Liver (tissue), 8 donors: ENCODE measurements at regions not wholly inside any gene's neighbourhood (a gene's known extent, or its start where the extent isn't known, plus 50 kb on each side); places are given as distances from the start of the nearest gene placed in this dataset.

Experiments used
- DNase-seq: peaks from one replicate; pipeline ENCODE4 v3.0.0-alpha.2; 2017; ENCODE audit warnings: low spot score
- H3K27ac ChIP-seq, 2 donors: one replicate each; pipeline ENCODE4 v1.7.0; 2013; ENCODE audit warnings: inconsistent platforms in 2 of 2, low read length in 2 of 2, control low read depth in 1 of 2, low read depth in 1 of 2, mild to moderate bottlenecking in 1 of 2
- H3K27me3 ChIP-seq, 4 donors: one replicate each; pipeline versions ENCODE4 v1.6.1 to v1.7.0; 2013; ENCODE audit warnings: low read length in 3 of 4, inconsistent platforms in 1 of 4, mild to moderate bottlenecking in 1 of 4, moderate library complexity in 1 of 4; ENCODE audit not compliant: control insufficient read depth in 4 of 4, insufficient read depth in 4 of 4
- H3K36me3 ChIP-seq, 4 donors: one replicate each; pipeline versions ENCODE4 v1.6.1 to v1.7.0; 2013; ENCODE audit warnings: low read length in 3 of 4, mild to moderate bottlenecking in 3 of 4, low read depth in 1 of 4, moderate library complexity in 1 of 4; ENCODE audit not compliant: control insufficient read depth in 4 of 4, insufficient read depth in 3 of 4
- H3K4me1 ChIP-seq, 4 donors: one replicate each; pipeline versions ENCODE4 v1.6.1 to v1.7.0; 2013; ENCODE audit warnings: low read length in 3 of 4, mild to moderate bottlenecking in 3 of 4, moderate library complexity in 1 of 4; ENCODE audit not compliant: control insufficient read depth in 4 of 4, insufficient read depth in 4 of 4
- H3K4me3 ChIP-seq, 3 donors: one replicate each; pipeline versions ENCODE4 v1.6.1 to v1.7.0; 2013; ENCODE audit warnings: low read length in 3 of 3, control low read depth in 1 of 3, low read depth in 1 of 3, mild to moderate bottlenecking in 1 of 3
- H3K9ac ChIP-seq, 2 donors: one replicate each; pipeline ENCODE4 v1.7.0; 2013; ENCODE audit warnings: low read length in 2 of 2, mild to moderate bottlenecking in 2 of 2, moderate library complexity in 2 of 2, control low read depth in 1 of 2, low read depth in 1 of 2
- H3K9me3 ChIP-seq, 4 donors: one replicate each; pipeline versions ENCODE4 v1.6.1 to v1.7.0; 2013; ENCODE audit warnings: low read length in 3 of 4; ENCODE audit not compliant: control insufficient read depth in 4 of 4
- ATF3 ChIP-seq: IDR thresholded peaks from 2 replicates; pipeline ENCODE4 v1.6.1; 2016; ENCODE audit warnings: antibody characterized with exemption
- FOXA2 ChIP-seq: IDR thresholded peaks from 2 replicates; pipeline ENCODE4 v1.6.1; 2016; ENCODE audit warnings: antibody characterized with exemption
- GABPA ChIP-seq, 2 donors: IDR thresholded peaks in 1 of 2; conservative IDR thresholded peaks in 1 of 2; 2 replicates each; pipeline ENCODE4 v1.6.1; 2016; ENCODE audit warnings: antibody characterized with exemption in 2 of 2, mild to moderate bottlenecking in 1 of 2, moderate library complexity in 1 of 2
- HNF4A ChIP-seq, 2 donors: conservative IDR thresholded peaks; 2 replicates each; pipeline ENCODE4 v1.6.1; 2016; ENCODE audit warnings: antibody characterized with exemption in 2 of 2, mild to moderate bottlenecking in 2 of 2
- HNF4G ChIP-seq: IDR thresholded peaks from 2 replicates; pipeline ENCODE4 v1.6.1; 2016; ENCODE audit warnings: antibody characterized with exemption
- JUND ChIP-seq, 2 donors: IDR thresholded peaks; 2 replicates each; pipeline ENCODE4 v1.6.1; 2016; ENCODE audit warnings: antibody characterized with exemption in 2 of 2
- NR2F2 ChIP-seq: IDR thresholded peaks from 2 replicates; pipeline ENCODE4 v1.6.1; 2016; ENCODE audit warnings: antibody characterized with exemption
- RAD21 ChIP-seq, 2 donors: IDR thresholded peaks; 2 replicates each; pipeline ENCODE4 v1.6.1; 2016; ENCODE audit warnings: antibody characterized with exemption in 2 of 2, mild to moderate bottlenecking in 2 of 2
- RXRA ChIP-seq, 2 donors: IDR thresholded peaks; 2 replicates each; pipeline ENCODE4 v1.6.1; 2017 to 2018; ENCODE audit warnings: antibody characterized with exemption in 2 of 2, mild to moderate bottlenecking in 1 of 2
- SP1 ChIP-seq: IDR thresholded peaks from 2 replicates; pipeline ENCODE4 v1.6.1; 2018; ENCODE audit warnings: antibody characterized with exemption, mild to moderate bottlenecking
- TAF1 ChIP-seq: conservative IDR thresholded peaks from 2 replicates; pipeline ENCODE4 v1.6.1; 2016; ENCODE audit warnings: antibody characterized with exemption, mild to moderate bottlenecking
- YY1 ChIP-seq: IDR thresholded peaks from 2 replicates; pipeline ENCODE4 v1.6.1; 2016; ENCODE audit warnings: antibody characterized with exemption, mild to moderate bottlenecking
- WGBS: extraction: QIAGEN DNeasy Blood & Tissue Kit; methylation state at CpG from one replicate; pipeline ENCODE4 v1.1.7; 2013; 5-methylcytosine and 5-hydroxymethylcytosine counted together
- TF ChIP-seq, protein P1 (sequence below): fragments of 150-350 bp; IDR thresholded peaks from 2 replicates; pipeline ENCODE4 v1.5.1; 2017; ENCODE audit warnings: improper control_type of control experiment, low read depth, low read length; ENCODE audit not compliant: missing input control
- TF ChIP-seq, protein P2 (sequence below): IDR thresholded peaks from 2 replicates; pipeline ENCODE4 v1.6.1; 2016; ENCODE audit warnings: antibody characterized with exemption, mild to moderate bottlenecking
- TF ChIP-seq, protein P3 (sequence below): IDR thresholded peaks from 2 replicates; pipeline ENCODE4 v1.6.1; 2016; ENCODE audit warnings: antibody characterized with exemption
- donor health status: healthy.
- donor health status: healthy.
- donor health status: healthy.
- donor health status: healthy.
- donor health status: healthy.

GRCh38 chr4:104881136-104881886 lies 265.4 kb upstream of the TET2 start:
- TF ChIP-seq TAF1 (no peak), JUND (IDR thresholded peaks at IDR 0.05) (no peak), HNF4A (conservative IDR thresholded peaks at IDR 0.05) (no peak), YY1 (no peak), HNF4G (no peak)
- DNase-seq, result no peak
- WGBS, result 61% methylated on average over 1 of the region's 1 CpG
- Histone ChIP-seq H3K4me1 (no peaks in the 10 kb centered on the region), H3K4me3 (no peak overlapping the region), H3K9ac (no peak overlapping the region), H3K27ac (no peak overlapping the region), H3K27me3 (no peaks in the 10 kb centered on the region), H3K9me3 (no peaks in the 10 kb centered on the region), H3K36me3 (no peaks in the 10 kb centered on the region)

GRCh38 chr4:104890598-104891275 lies 255.9 kb upstream of the TET2 start:
- Histone ChIP-seq H3K27me3 (no peaks in the 10 kb centered on the region), H3K36me3 (no peaks in the 10 kb centered on the region), H3K4me1 (peaks cover 0 to 2% (median 0%) of the 10 kb centered on the region in 4 donors), H3K27ac (no peak overlapping the region), H3K4me3 (no peak overlapping the region), H3K9me3 (no peaks in the 10 kb centered on the region), H3K9ac (no peak overlapping the region)
- TF ChIP-seq HNF4A (conservative IDR thresholded peaks at IDR 0.05), result peak in 1 of 2 donors; percentile 17
- TF ChIP-seq, protein P1, sequence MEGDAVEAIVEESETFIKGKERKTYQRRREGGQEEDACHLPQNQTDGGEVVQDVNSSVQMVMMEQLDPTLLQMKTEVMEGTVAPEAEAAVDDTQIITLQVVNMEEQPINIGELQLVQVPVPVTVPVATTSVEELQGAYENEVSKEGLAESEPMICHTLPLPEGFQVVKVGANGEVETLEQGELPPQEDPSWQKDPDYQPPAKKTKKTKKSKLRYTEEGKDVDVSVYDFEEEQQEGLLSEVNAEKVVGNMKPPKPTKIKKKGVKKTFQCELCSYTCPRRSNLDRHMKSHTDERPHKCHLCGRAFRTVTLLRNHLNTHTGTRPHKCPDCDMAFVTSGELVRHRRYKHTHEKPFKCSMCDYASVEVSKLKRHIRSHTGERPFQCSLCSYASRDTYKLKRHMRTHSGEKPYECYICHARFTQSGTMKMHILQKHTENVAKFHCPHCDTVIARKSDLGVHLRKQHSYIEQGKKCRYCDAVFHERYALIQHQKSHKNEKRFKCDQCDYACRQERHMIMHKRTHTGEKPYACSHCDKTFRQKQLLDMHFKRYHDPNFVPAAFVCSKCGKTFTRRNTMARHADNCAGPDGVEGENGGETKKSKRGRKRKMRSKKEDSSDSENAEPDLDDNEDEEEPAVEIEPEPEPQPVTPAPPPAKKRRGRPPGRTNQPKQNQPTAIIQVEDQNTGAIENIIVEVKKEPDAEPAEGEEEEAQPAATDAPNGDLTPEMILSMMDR, result no peak
- TF ChIP-seq RAD21 (IDR thresholded peaks at IDR 0.05), result peak in 1 of 2 donors; percentile 64
- no peak for DNase-seq
- WGBS, result 54% methylated on average over 2 of the region's 2 CpGs

DNA sequence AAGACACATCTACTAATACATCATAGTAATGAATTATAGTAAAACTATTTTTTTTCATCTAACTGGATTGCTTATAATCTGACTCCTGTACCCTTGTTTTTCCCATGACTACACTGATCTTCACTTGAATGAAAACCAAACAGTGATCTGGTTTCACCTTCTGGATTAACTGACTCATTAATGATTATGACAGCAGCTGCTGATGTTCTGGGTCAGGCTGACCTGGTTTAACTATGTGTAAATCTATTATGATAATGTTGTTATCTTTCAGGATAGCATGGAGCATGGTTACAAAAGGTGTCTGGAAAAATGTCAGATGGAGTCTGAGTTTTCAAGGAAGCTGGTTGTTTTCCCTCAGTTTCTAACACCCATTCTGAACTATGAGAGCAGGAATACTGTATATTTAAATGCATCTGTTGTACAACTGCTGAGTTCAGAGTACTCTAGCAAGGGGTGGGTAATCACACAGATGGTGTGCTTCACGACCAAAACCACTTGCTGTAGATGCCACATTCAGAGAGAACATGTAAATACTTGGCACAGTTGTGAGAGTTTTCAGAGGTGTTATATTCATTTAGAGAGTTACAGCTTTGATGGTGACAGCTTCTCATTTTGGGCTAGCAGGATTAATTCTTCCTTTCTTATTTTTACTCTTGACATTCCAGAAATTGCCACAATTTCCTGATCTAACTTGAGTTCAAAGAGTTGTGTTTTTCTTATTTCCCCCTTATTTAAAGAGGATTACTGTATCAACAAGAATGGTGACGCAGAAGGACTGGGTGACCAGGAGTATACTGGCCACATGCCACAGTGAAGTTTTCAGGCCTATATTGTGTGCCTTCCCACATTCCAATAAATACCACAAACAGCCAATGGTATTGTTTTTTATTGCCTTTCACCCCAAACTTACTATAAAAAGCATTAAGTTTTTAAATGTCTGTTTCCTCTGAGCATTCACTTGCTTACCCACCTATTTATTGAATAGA lies 249.7 kb upstream of the TET2 start:
- H3K36me3 ChIP-seq, result no peaks in the 10 kb centered on the region
- H3K9ac ChIP-seq, result no peak overlapping the region
- no peaks in the 10 kb centered on the region for H3K27me3 ChIP-seq
- H3K9me3 ChIP-seq, result no peaks in the 10 kb centered on the region
- no peak for DNase-seq
- peaks cover 2 to 10% (median 6%) of the 10 kb centered on the region in 4 donors for H3K4me1 ChIP-seq
- H3K4me3 ChIP-seq, result no peak overlapping the region
- 54% methylated on average over 2 of the region's 2 CpGs for WGBS
- H3K27ac ChIP-seq, result peak overlapping the region; percentile 16 to 56
- TF ChIP-seq SP1 (no peak), NR2F2 (no peak), HNF4G (no peak), GABPA (IDR thresholded peaks at IDR 0.05 in 1 of 2, conservative IDR thresholded peaks at IDR 0.05 in 1 of 2) (no peak), HNF4A (conservative IDR thresholded peaks at IDR 0.05) (no peak), FOXA2 (no peak), RXRA (IDR thresholded peaks at IDR 0.05) (peak in 1 of 2 donors; percentile 6), YY1 (no peak), ATF3 (no peak)
- TF ChIP-seq, protein P2, sequence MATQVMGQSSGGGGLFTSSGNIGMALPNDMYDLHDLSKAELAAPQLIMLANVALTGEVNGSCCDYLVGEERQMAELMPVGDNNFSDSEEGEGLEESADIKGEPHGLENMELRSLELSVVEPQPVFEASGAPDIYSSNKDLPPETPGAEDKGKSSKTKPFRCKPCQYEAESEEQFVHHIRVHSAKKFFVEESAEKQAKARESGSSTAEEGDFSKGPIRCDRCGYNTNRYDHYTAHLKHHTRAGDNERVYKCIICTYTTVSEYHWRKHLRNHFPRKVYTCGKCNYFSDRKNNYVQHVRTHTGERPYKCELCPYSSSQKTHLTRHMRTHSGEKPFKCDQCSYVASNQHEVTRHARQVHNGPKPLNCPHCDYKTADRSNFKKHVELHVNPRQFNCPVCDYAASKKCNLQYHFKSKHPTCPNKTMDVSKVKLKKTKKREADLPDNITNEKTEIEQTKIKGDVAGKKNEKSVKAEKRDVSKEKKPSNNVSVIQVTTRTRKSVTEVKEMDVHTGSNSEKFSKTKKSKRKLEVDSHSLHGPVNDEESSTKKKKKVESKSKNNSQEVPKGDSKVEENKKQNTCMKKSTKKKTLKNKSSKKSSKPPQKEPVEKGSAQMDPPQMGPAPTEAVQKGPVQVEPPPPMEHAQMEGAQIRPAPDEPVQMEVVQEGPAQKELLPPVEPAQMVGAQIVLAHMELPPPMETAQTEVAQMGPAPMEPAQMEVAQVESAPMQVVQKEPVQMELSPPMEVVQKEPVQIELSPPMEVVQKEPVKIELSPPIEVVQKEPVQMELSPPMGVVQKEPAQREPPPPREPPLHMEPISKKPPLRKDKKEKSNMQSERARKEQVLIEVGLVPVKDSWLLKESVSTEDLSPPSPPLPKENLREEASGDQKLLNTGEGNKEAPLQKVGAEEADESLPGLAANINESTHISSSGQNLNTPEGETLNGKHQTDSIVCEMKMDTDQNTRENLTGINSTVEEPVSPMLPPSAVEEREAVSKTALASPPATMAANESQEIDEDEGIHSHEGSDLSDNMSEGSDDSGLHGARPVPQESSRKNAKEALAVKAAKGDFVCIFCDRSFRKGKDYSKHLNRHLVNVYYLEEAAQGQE, result no peak
- TF ChIP-seq, protein P3, sequence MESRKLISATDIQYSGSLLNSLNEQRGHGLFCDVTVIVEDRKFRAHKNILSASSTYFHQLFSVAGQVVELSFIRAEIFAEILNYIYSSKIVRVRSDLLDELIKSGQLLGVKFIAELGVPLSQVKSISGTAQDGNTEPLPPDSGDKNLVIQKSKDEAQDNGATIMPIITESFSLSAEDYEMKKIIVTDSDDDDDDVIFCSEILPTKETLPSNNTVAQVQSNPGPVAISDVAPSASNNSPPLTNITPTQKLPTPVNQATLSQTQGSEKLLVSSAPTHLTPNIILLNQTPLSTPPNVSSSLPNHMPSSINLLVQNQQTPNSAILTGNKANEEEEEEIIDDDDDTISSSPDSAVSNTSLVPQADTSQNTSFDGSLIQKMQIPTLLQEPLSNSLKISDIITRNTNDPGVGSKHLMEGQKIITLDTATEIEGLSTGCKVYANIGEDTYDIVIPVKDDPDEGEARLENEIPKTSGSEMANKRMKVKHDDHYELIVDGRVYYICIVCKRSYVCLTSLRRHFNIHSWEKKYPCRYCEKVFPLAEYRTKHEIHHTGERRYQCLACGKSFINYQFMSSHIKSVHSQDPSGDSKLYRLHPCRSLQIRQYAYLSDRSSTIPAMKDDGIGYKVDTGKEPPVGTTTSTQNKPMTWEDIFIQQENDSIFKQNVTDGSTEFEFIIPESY, result no peak
